ENCODE measurements at regions not wholly inside any gene's neighbourhood (a gene's known extent, or its start where the extent isn't known, plus 50 kb on each side); places are given as distances from the start of the nearest gene placed in this dataset.

- TF ChIP-seq POLR2AphosphoS5 (IDR thresholded peaks at IDR 0.05; ENCODE audit: insufficient read depth in 1 of 2, low read depth in 1 of 2) (no peak), CTCF (IDR thresholded peaks at IDR 0.05) (no peak), POLR2A (IDR thresholded peaks at IDR 0.05) (no peak)
Measured at GRCh38 chr11:114924042-114924441, 245.7 kb downstream of the NXPE2 start.
